ENCODE measurements at regions not wholly inside any gene's neighbourhood (a gene's known extent, or its start where the extent isn't known, plus 50 kb on each side); places are given as distances from the start of the nearest gene placed in this dataset.
"Not testable (repeated sequence)": the region's sequence is repeated elsewhere in the genome, so short reads cannot be mapped to it uniquely, and the experiment has no call there.

GRCh38 chr2:123783164-123783563, 241.9 kb upstream of the CNTNAP5 start:
- H3K4me1 ChIP-seq, result no peaks in the 10 kb centered on the region
- DNase-seq, result no peak
- H3K36me3 ChIP-seq (ENCODE audit: low read depth, missing control alignments), result no peaks in the 10 kb centered on the region
- WGBS, 2 donors, result 44 to 64% methylated on average over 2 of the region's 2 CpGs
- H3K4me3 ChIP-seq, result no peak overlapping the region
- no peak overlapping the region for H3K27ac ChIP-seq
- H3K27me3 ChIP-seq, result no peaks in the 10 kb centered on the region
- H3K9me3 ChIP-seq, result no peaks in the 10 kb centered on the region
- TF ChIP-seq, protein P1, sequence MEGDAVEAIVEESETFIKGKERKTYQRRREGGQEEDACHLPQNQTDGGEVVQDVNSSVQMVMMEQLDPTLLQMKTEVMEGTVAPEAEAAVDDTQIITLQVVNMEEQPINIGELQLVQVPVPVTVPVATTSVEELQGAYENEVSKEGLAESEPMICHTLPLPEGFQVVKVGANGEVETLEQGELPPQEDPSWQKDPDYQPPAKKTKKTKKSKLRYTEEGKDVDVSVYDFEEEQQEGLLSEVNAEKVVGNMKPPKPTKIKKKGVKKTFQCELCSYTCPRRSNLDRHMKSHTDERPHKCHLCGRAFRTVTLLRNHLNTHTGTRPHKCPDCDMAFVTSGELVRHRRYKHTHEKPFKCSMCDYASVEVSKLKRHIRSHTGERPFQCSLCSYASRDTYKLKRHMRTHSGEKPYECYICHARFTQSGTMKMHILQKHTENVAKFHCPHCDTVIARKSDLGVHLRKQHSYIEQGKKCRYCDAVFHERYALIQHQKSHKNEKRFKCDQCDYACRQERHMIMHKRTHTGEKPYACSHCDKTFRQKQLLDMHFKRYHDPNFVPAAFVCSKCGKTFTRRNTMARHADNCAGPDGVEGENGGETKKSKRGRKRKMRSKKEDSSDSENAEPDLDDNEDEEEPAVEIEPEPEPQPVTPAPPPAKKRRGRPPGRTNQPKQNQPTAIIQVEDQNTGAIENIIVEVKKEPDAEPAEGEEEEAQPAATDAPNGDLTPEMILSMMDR (IDR thresholded peaks at IDR 0.05), result no peak
- no peak for TF ChIP-seq POLR2A (IDR thresholded peaks at IDR 0.05)
- intact Hi-C loops (cut with DNase I; ENCODE audit: low total_unique reads), result no loop called here

DNA sequence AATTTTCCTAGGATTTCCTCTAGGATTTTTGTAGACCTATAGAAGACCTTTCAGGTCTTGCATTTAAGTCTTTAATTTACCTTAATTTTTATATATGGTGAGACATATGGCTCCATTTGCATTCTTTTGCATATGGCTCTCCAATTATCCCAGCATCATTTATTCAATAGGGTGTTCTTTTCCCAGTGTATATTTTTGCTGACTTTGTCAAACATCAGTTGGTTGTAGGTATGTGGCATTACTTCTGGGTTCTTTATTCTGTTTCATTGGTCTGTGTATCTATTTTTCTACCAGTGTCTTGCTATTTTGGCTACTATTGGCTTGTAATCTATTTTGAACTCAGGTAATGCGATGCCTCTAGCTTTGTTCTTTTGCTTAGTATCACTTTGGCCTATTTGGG, 239.8 kb upstream of the CNTNAP5 start:
- no peaks in the 10 kb centered on the region for H3K36me3 ChIP-seq (ENCODE audit: low read depth, missing control alignments)
- no peaks in the 10 kb centered on the region for H3K4me1 ChIP-seq
- no peaks in the 10 kb centered on the region for H3K9me3 ChIP-seq
- H3K27ac ChIP-seq, result no peak overlapping the region
- 38 to 60% methylated on average over 1 of the region's 1 CpG for WGBS, 2 donors
- intact Hi-C loops (cut with DNase I; ENCODE audit: low total_unique reads), result no loop called here
- no peak for DNase-seq
- no peak for TF ChIP-seq POLR2A (IDR thresholded peaks at IDR 0.05)
- TF ChIP-seq, protein P1 (IDR thresholded peaks at IDR 0.05), result no peak
- H3K4me3 ChIP-seq, result no peak overlapping the region
- H3K27me3 ChIP-seq, result no peaks in the 10 kb centered on the region

GRCh38 chr2:123791207-123791606, 233.9 kb upstream of the CNTNAP5 start:
- H3K27me3 ChIP-seq, result no peaks in the 10 kb centered on the region
- H3K4me3 ChIP-seq, result no peak overlapping the region
- H3K4me1 ChIP-seq, result no peaks in the 10 kb centered on the region
- DNase-seq, result no peak
- no peaks in the 10 kb centered on the region for H3K36me3 ChIP-seq (ENCODE audit: low read depth, missing control alignments)
- no peak overlapping the region for H3K27ac ChIP-seq
- 48 to 60% methylated on average over 4 of the region's 4 CpGs for WGBS, 2 donors
- no peaks in the 10 kb centered on the region for H3K9me3 ChIP-seq
- intact Hi-C loops (cut with DNase I; ENCODE audit: low total_unique reads), result no loop called here
- TF ChIP-seq, protein P1 (IDR thresholded peaks at IDR 0.05), result no peak
- no peak for TF ChIP-seq POLR2A (IDR thresholded peaks at IDR 0.05)

- Histone ChIP-seq H3K27me3 (no peaks in the 10 kb centered on the region), H3K4me3 (no peak overlapping the region), H3K4me1 (no peaks in the 10 kb centered on the region), H3K9me3 (no peaks in the 10 kb centered on the region), H3K27ac (no peak overlapping the region), H3K36me3 (ENCODE audit: low read depth, missing control alignments) (no peaks in the 10 kb centered on the region)
- intact Hi-C loops (cut with DNase I; ENCODE audit: low total_unique reads), result no loop called here
- no peak for DNase-seq
- TF ChIP-seq POLR2A (IDR thresholded peaks at IDR 0.05), result no peak
- TF ChIP-seq, protein P1 (IDR thresholded peaks at IDR 0.05), result no peak
Observed at GRCh38 chr2:123791684-123792083, 233.4 kb upstream of the CNTNAP5 start.

- H3K4me3 ChIP-seq; H3K36me3 ChIP-seq (ENCODE audit: low read depth, missing control alignments); H3K4me1 ChIP-seq; intact Hi-C loops (cut with DNase I; ENCODE audit: low total_unique reads); H3K27ac ChIP-seq; H3K27me3 ChIP-seq; DNase-seq; H3K9me3 ChIP-seq: not testable (repeated sequence)
- WGBS, 2 donors, result 85 to 89% methylated on average over 6 of the region's 6 CpGs
Observed at GRCh38 chr2:123804126-123804525, 221.0 kb upstream of the CNTNAP5 start.

DNA sequence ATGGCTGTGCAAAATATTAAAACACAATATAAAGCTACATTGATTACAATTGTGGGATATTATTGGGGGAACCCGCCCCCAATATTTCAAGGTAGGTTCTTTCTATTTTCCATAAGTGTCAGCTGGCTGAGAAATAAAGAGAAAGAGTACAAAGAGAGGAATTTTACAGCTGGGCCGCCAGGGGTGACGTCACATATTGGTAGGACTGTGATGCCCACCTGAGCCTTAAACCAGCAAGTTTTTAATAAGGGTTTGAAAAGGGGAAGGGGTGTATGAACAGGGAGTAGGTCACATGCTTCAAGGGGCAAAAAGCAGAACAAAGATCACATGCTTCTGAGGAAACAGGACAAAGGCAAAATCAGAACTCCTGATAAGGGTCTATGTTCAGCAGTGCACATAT, 219.3 kb upstream of the CNTNAP5 start:
- H3K4me1 ChIP-seq; H3K27me3 ChIP-seq; H3K9me3 ChIP-seq; DNase-seq; H3K36me3 ChIP-seq (ENCODE audit: low read depth, missing control alignments); H3K4me3 ChIP-seq; intact Hi-C loops (cut with DNase I; ENCODE audit: low total_unique reads); H3K27ac ChIP-seq: not testable (repeated sequence)
- 68 to 70% methylated on average over 3 of the region's 3 CpGs for WGBS, 2 donors
